GM23338 (cell line): ENCODE measurements at regions not wholly inside any gene's neighbourhood (a gene's known extent, or its start where the extent isn't known, plus 50 kb on each side); places are given as distances from the start of the nearest gene placed in this dataset.

Experiments
- ATAC-seq: fragments of 200-7000 bp; cut with Tn5 transposase; 3 replicates; pipeline ENCODE4 v1.9.1; 2020
- DNase-seq: peaks from one replicate; pipeline ENCODE4 v3.0.0-alpha.2; 2015; ENCODE audit warnings: low spot score
- H2AFZ ChIP-seq: fragments of 200-600 bp; sonication (generic); 2 replicates; pipeline ENCODE4 v1.8.0; 2016; ENCODE audit warnings: antibody characterized with exemption, mild to moderate bottlenecking, moderate library complexity
- H3F3A ChIP-seq: fragments of 200-600 bp; sonication (generic); replicated peaks from 2 replicates; pipeline ENCODE4 v1.8.0; 2017; ENCODE audit warnings: antibody characterized with exemption, mixed run types, low read depth
- H3K27ac ChIP-seq: fragments of 200-600 bp; sonication (generic); 2 replicates; pipeline ENCODE4 v1.6.1; 2016; ENCODE audit warnings: low read depth
- H3K27me3 ChIP-seq: fragments of 200-600 bp; sonication (generic); 2 replicates; pipeline ENCODE4 v1.8.0; 2016; ENCODE audit warnings: mild to moderate bottlenecking, mixed run types, moderate library complexity; ENCODE audit not compliant: insufficient read depth
- H3K36me3 ChIP-seq: fragments of 200-600 bp; sonication (generic); 2 replicates; pipeline ENCODE4 v1.8.0; 2016; ENCODE audit warnings: mild to moderate bottlenecking; ENCODE audit not compliant: insufficient read depth
- H3K4me1 ChIP-seq: fragments of 200-600 bp; sonication (generic); 2 replicates; pipeline ENCODE4 v1.8.0; 2016; ENCODE audit warnings: mild to moderate bottlenecking, moderate library complexity; ENCODE audit not compliant: insufficient read depth
- H3K4me2 ChIP-seq: fragments of 200-600 bp; sonication (generic); 2 replicates; pipeline ENCODE4 v1.7.1; 2017; ENCODE audit warnings: mixed run types
- H3K4me3 ChIP-seq: fragments of 200-600 bp; sonication (generic); 2 replicates; pipeline ENCODE4 v1.6.1; 2016; ENCODE audit warnings: mixed run types
- H3K79me2 ChIP-seq: fragments of 200-600 bp; sonication (generic); replicated peaks from 2 replicates; pipeline ENCODE4 v1.8.0; 2017; ENCODE audit warnings: mild to moderate bottlenecking; ENCODE audit not compliant: insufficient read depth
- H3K9me2 ChIP-seq: fragments of 200-600 bp; sonication (generic); 2 replicates; pipeline ENCODE4 v1.8.0; 2017; ENCODE audit not compliant: insufficient read depth
- H4K20me1 ChIP-seq: fragments of 200-600 bp; sonication (generic); replicated peaks from 2 replicates; pipeline ENCODE4 v1.8.0; 2017; ENCODE audit warnings: mild to moderate bottlenecking; ENCODE audit not compliant: insufficient read depth
- H3K27ac Mint-ChIP-seq: 2 replicates; pipeline ENCODE4 v1.8.0; 2020; ENCODE audit warnings: inconsistent platforms, mild to moderate bottlenecking, moderate library complexity, mixed read lengths
- H3K27me3 Mint-ChIP-seq: 3 replicates; pipeline ENCODE4 v1.8.0; 2022; ENCODE audit warnings: low read depth, mild to moderate bottlenecking, moderate library complexity, mixed read lengths, inconsistent platforms; ENCODE audit not compliant: insufficient read depth, poor library complexity
- H3K36me3 Mint-ChIP-seq: 3 replicates; pipeline ENCODE4 v1.8.0; 2021; ENCODE audit warnings: low read depth, mild to moderate bottlenecking, inconsistent platforms, moderate library complexity, mixed read lengths
- H3K4me1 Mint-ChIP-seq: 3 replicates; pipeline ENCODE4 v1.8.0; 2020; ENCODE audit warnings: mild to moderate bottlenecking, inconsistent platforms, mixed read lengths
- H3K4me3 Mint-ChIP-seq: 3 replicates; pipeline ENCODE4 v1.8.0; 2021; ENCODE audit warnings: moderate library complexity, mild to moderate bottlenecking, inconsistent platforms, mixed read lengths
- H3K9me3 Mint-ChIP-seq: 3 replicates; pipeline ENCODE4 v1.8.0; 2020; ENCODE audit warnings: moderate library complexity, mild to moderate bottlenecking, inconsistent platforms, mixed read lengths
- EZH2 ChIP-seq: fragments of 200-600 bp; sonication (generic); IDR thresholded peaks from one replicate; pipeline ENCODE4 v1.8.0; 2017; ENCODE audit warnings: antibody characterized with exemption, mild to moderate bottlenecking, low read depth; ENCODE audit not compliant: unreplicated experiment
- EZH2phosphoT487 ChIP-seq: fragments of 200-600 bp; sonication (generic); IDR thresholded peaks from one replicate; pipeline ENCODE4 v1.8.1; 2018; ENCODE audit warnings: antibody characterized with exemption; ENCODE audit not compliant: unreplicated experiment
- JUNB ChIP-seq: IDR thresholded peaks from one replicate; pipeline ENCODE4 v1.6.1; 2016; ENCODE audit warnings: antibody characterized with exemption; ENCODE audit not compliant: unreplicated experiment
- STAT1 ChIP-seq: IDR thresholded peaks from one replicate; pipeline ENCODE4 v1.6.1; 2016; ENCODE audit warnings: antibody characterized with exemption; ENCODE audit not compliant: unreplicated experiment
- ZNF331 ChIP-seq: fragments of 250-450 bp; sonication (Bioruptor Pico); IDR thresholded peaks from 2 replicates; pipeline ENCODE4 v1.5.0; 2020; ENCODE audit warnings: low read depth, mild to moderate bottlenecking, moderate library complexity
- TF ChIP-seq, protein P1 (sequence below): fragments of 250-450 bp; sonication (Bioruptor Pico); IDR thresholded peaks from 2 replicates; pipeline ENCODE4 v1.5.0; 2020; ENCODE audit warnings: mild to moderate bottlenecking, moderate library complexity
- TF ChIP-seq, protein P2 (sequence below): IDR thresholded peaks from one replicate; pipeline ENCODE4 v1.6.1; 2018; ENCODE audit warnings: antibody characterized with exemption; ENCODE audit not compliant: unreplicated experiment
- TF ChIP-seq, protein P3 (sequence below): IDR thresholded peaks from 2 replicates; pipeline ENCODE4 v1.6.1; 2016; ENCODE audit warnings: antibody characterized with exemption

DNA sequence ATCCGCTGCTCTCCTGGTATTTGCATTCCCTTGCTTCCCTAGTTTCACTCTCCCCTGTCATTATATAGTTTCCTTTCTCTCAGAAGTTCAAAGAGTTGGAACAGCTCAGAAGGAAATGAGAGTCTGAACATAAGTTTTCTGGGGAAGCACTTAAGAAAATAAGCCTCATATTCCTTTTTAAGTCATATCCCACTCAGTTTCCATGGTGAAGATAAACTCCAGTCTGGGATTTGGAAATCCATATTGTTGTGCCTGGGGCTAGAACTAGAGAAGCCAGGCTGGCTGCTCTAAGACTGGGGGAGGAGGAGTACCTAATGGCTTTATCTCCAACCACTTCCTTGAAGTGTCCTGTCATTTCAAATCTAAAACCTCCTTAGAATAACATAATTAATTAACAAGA, 134.2 kb upstream of the ALCAM start (continued):
- TF ChIP-seq, protein P1, sequence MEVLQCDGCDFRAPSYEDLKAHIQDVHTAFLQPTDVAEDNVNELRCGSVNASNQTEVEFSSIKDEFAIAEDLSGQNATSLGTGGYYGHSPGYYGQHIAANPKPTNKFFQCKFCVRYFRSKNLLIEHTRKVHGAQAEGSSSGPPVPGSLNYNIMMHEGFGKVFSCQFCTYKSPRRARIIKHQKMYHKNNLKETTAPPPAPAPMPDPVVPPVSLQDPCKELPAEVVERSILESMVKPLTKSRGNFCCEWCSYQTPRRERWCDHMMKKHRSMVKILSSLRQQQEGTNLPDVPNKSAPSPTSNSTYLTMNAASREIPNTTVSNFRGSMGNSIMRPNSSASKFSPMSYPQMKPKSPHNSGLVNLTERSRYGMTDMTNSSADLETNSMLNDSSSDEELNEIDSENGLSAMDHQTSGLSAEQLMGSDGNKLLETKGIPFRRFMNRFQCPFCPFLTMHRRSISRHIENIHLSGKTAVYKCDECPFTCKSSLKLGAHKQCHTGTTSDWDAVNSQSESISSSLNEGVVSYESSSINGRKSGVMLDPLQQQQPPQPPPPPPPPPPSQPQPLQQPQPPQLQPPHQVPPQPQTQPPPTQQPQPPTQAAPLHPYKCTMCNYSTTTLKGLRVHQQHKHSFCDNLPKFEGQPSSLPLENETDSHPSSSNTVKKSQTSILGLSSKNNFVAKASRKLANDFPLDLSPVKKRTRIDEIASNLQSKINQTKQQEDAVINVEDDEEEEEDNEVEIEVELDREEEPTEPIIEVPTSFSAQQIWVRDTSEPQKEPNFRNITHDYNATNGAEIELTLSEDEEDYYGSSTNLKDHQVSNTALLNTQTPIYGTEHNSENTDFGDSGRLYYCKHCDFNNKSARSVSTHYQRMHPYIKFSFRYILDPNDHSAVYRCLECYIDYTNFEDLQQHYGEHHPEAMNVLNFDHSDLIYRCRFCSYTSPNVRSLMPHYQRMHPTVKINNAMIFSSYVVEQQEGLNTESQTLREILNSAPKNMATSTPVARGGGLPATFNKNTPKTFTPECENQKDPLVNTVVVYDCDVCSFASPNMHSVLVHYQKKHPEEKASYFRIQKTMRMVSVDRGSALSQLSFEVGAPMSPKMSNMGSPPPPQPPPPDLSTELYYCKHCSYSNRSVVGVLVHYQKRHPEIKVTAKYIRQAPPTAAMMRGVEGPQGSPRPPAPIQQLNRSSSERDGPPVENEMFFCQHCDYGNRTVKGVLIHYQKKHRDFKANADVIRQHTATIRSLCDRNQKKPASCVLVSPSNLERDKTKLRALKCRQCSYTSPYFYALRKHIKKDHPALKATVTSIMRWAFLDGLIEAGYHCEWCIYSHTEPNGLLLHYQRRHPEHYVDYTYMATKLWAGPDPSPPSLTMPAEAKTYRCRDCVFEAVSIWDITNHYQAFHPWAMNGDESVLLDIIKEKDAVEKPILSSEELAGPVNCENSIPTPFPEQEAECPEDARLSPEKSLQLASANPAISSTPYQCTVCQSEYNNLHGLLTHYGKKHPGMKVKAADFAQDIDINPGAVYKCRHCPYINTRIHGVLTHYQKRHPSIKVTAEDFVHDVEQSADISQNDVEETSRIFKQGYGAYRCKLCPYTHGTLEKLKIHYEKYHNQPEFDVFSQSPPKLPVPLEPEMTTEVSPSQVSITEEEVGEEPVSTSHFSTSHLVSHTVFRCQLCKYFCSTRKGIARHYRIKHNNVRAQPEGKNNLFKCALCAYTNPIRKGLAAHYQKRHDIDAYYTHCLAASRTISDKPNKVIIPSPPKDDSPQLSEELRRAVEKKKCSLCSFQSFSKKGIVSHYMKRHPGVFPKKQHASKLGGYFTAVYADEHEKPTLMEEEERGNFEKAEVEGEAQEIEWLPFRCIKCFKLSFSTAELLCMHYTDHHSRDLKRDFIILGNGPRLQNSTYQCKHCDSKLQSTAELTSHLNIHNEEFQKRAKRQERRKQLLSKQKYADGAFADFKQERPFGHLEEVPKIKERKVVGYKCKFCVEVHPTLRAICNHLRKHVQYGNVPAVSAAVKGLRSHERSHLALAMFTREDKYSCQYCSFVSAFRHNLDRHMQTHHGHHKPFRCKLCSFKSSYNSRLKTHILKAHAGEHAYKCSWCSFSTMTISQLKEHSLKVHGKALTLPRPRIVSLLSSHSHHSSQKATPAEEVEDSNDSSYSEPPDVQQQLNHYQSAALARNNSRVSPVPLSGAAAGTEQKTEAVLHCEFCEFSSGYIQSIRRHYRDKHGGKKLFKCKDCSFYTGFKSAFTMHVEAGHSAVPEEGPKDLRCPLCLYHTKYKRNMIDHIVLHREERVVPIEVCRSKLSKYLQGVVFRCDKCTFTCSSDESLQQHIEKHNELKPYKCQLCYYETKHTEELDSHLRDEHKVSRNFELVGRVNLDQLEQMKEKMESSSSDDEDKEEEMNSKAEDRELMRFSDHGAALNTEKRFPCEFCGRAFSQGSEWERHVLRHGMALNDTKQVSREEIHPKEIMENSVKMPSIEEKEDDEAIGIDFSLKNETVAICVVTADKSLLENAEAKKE (CRISPR knock-in tag), result no peak
- no peak for TF ChIP-seq JUNB

DNA sequence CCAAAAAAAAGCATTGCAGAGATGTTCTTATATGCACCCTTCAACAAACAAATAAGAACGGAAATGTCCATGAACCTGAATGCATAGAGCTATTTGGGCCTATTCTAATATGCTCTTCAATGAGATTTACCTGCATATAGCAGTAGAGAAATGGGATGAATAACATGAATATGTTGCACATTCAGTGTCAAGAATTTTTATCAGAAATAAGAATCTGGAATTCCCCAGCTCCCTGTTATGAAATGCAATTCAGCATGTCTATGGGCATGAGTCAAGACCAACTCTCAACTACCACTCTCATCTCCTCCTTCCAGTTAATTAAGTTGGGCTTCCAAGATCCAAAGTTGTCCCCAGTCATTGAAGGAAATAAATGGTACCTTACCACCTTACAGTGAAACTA, 133.7 kb upstream of the ALCAM start:
- no peak for ATAC-seq
- no peaks in the 10 kb centered on the region; the same call in 2 of the 3 replicates for H3K36me3 Mint-ChIP-seq
- no peaks in the 10 kb centered on the region; the same call in 1 of the 3 replicates for H3K4me1 Mint-ChIP-seq
- Histone ChIP-seq H2AFZ (no peak overlapping the region), H3K9me2 (0 out of 2 replicates have a peak, but pooled peaks cover 6% of the 10 kb centered on the region), H3K4me2 (no peak overlapping the region), H3K79me2 (no peaks in the 10 kb centered on the region), H3K27me3 (no peaks in the 10 kb centered on the region), H4K20me1 (no peaks in the 10 kb centered on the region), H3K4me3 (no peak overlapping the region), H3K4me1 (peaks cover 4% of the 10 kb centered on the region; the same call in 1 of the 2 replicates), H3F3A (no peaks in the 10 kb centered on the region), H3K27ac (no peak overlapping the region), H3K36me3 (no peaks in the 10 kb centered on the region)
- H3K9me3 Mint-ChIP-seq, result peaks cover 3% of the 10 kb centered on the region; the same call in 1 of the 3 replicates
- H3K27ac Mint-ChIP-seq, result no peak overlapping the region
- DNase-seq, result no peak
- H3K27me3 Mint-ChIP-seq, result no peaks in the 10 kb centered on the region
- no peak overlapping the region for H3K4me3 Mint-ChIP-seq
- TF ChIP-seq EZH2phosphoT487 (no peak), STAT1 (no peak), ZNF331 (CRISPR knock-in tag) (no peak), JUNB (no peak), EZH2 (no peak)
- TF ChIP-seq, protein P2, sequence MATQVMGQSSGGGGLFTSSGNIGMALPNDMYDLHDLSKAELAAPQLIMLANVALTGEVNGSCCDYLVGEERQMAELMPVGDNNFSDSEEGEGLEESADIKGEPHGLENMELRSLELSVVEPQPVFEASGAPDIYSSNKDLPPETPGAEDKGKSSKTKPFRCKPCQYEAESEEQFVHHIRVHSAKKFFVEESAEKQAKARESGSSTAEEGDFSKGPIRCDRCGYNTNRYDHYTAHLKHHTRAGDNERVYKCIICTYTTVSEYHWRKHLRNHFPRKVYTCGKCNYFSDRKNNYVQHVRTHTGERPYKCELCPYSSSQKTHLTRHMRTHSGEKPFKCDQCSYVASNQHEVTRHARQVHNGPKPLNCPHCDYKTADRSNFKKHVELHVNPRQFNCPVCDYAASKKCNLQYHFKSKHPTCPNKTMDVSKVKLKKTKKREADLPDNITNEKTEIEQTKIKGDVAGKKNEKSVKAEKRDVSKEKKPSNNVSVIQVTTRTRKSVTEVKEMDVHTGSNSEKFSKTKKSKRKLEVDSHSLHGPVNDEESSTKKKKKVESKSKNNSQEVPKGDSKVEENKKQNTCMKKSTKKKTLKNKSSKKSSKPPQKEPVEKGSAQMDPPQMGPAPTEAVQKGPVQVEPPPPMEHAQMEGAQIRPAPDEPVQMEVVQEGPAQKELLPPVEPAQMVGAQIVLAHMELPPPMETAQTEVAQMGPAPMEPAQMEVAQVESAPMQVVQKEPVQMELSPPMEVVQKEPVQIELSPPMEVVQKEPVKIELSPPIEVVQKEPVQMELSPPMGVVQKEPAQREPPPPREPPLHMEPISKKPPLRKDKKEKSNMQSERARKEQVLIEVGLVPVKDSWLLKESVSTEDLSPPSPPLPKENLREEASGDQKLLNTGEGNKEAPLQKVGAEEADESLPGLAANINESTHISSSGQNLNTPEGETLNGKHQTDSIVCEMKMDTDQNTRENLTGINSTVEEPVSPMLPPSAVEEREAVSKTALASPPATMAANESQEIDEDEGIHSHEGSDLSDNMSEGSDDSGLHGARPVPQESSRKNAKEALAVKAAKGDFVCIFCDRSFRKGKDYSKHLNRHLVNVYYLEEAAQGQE, result no peak
- TF ChIP-seq, protein P3, sequence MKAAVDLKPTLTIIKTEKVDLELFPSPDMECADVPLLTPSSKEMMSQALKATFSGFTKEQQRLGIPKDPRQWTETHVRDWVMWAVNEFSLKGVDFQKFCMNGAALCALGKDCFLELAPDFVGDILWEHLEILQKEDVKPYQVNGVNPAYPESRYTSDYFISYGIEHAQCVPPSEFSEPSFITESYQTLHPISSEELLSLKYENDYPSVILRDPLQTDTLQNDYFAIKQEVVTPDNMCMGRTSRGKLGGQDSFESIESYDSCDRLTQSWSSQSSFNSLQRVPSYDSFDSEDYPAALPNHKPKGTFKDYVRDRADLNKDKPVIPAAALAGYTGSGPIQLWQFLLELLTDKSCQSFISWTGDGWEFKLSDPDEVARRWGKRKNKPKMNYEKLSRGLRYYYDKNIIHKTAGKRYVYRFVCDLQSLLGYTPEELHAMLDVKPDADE, result no peak
